GM12878 (cell line): ENCODE measurements at regions not wholly inside any gene's neighbourhood (a gene's known extent, or its start where the extent isn't known, plus 50 kb on each side); places are given as distances from the start of the nearest gene placed in this dataset.
"Not testable (repeated sequence)": the region's sequence is repeated elsewhere in the genome, so short reads cannot be mapped to it uniquely, and the experiment has no call there.

Source experiments
- ATAC-seq: fragments of 200-7000 bp; cut with Tn5 transposase; 3 replicates; pipeline ENCODE4 v1.9.1; 2020; ENCODE audit warnings: mild to moderate bottlenecking, moderate library complexity
- BruUV-seq: library from RNA; stranded (reverse); fragments of 400-500 nt; replicated peaks from 2 replicates; lab custom pipeline; 2021; lab: Mats Ljungman, UMichigan
- CTCF ChIA-PET: fragments of 300-600 bp; sonication (Branson Sonifier 250); formaldehyde crosslinking; extraction: SDS; loops from one replicate; lab custom pipeline; 2021; ENCODE audit warnings: inconsistent platforms; lab: Yijun Ruan, JAX
- POLR2A ChIA-PET: fragments of 350-600 bp; formaldehyde crosslinking; extraction: SDS; loops from one replicate; lab custom pipeline; 2021; ENCODE audit warnings: inconsistent platforms; lab: Charles Lee
- RAD21 ChIA-PET: fragments of 300-600 bp; sonication (Branson Sonifier 250); formaldehyde crosslinking; loops from one replicate; lab custom pipeline; 2023; ENCODE audit warnings: antibody characterized with exemption; ENCODE audit not compliant: unreplicated experiment; lab: Charles Lee
- SMC1A ChIA-PET: fragments of 300-600 bp; sonication (Branson Sonifier 250); formaldehyde crosslinking; loops from one replicate; lab custom pipeline; 2023; ENCODE audit not compliant: unreplicated experiment, uncharacterized antibody; lab: Charles Lee
- DNase-seq: peaks from one replicate; pipeline ENCODE4 v3.0.0-alpha.2; 2011; ENCODE audit warnings: low read depth, low spot score
- FAIRE-seq: peaks from 3 replicates; lab custom pipeline; 2011; peaks lifted over from hg19 to GRCh38; lab: Jason Lieb, UNC
- H2AFZ ChIP-seq: 2 replicates; pipeline ENCODE4 v1.6.0; 2011; ENCODE audit warnings: low read depth, low read length, control low read depth; ENCODE audit not compliant: control insufficient read depth
- H3K27ac ChIP-seq: 2 replicates; pipeline ENCODE4 v1.5.1; 2011; ENCODE audit warnings: control low read depth; ENCODE audit not compliant: control insufficient read depth, insufficient read depth
- H3K27me3 ChIP-seq, 2 experiments: replicated peaks in 1 of 2; 2 replicates each; pipeline versions ENCODE4 v1.6.0 to v1.6.1; 2011; ENCODE audit warnings: low read length in 1 of 2; ENCODE audit not compliant: control insufficient read depth in 2 of 2, insufficient read depth in 2 of 2
- H3K36me3 ChIP-seq, 2 experiments: 2 replicates each; pipeline ENCODE4 v1.5.1; 2011; ENCODE audit warnings: low read length in 1 of 2; ENCODE audit not compliant: control insufficient read depth in 2 of 2, insufficient read depth in 2 of 2
- H3K4me1 ChIP-seq: 2 replicates; pipeline ENCODE4 v1.6.1; 2011; ENCODE audit warnings: mild to moderate bottlenecking, low read length, moderate library complexity, mixed read lengths; ENCODE audit not compliant: control insufficient read depth, insufficient read depth
- H3K4me2 ChIP-seq: 2 replicates; pipeline ENCODE4 v1.6.0; 2011; ENCODE audit warnings: control low read depth; ENCODE audit not compliant: control insufficient read depth, insufficient read depth
- H3K4me3 ChIP-seq: fragments of 200-600 bp; sonication (generic); 2 replicates; pipeline ENCODE4 v1.5.1; 2016
- H3K79me2 ChIP-seq: 2 replicates; pipeline ENCODE4 v1.6.0; 2011; ENCODE audit warnings: low read length; ENCODE audit not compliant: control insufficient read depth, insufficient read depth
- H3K9ac ChIP-seq: 2 replicates; pipeline ENCODE4 v1.8.0; 2011; ENCODE audit warnings: low read length, control low read depth, mixed read lengths; ENCODE audit not compliant: control insufficient read depth, insufficient read depth
- H3K9me3 ChIP-seq: replicated peaks from 3 replicates; pipeline ENCODE4 v1.5.1; 2011; ENCODE audit warnings: mild to moderate bottlenecking, low read length; ENCODE audit not compliant: control insufficient read depth, insufficient read depth
- H4K20me1 ChIP-seq: 2 replicates; pipeline ENCODE4 v1.6.0; 2011; ENCODE audit not compliant: control insufficient read depth, insufficient read depth
- DPF2 ChIP-seq: fragments of 450-650 bp; IDR thresholded peaks from 2 replicates; pipeline ENCODE4 v1.6.1; 2017; ENCODE audit warnings: mild to moderate bottlenecking
- RAD21 ChIP-seq: IDR thresholded peaks from 2 replicates; pipeline ENCODE4 v1.6.1; 2011; ENCODE audit warnings: mild to moderate bottlenecking, low read depth, low read length, moderate library complexity; ENCODE audit not compliant: insufficient read depth
- SMC3 ChIP-seq: IDR thresholded peaks from 2 replicates; pipeline ENCODE4 v1.6.1; 2011; ENCODE audit warnings: low read length, improper control_type of control experiment, borderline replicate concordance
- WGBS: methylation state at CpG from one replicate; pipeline ENCODE4 v1.1.6; 2016; ENCODE audit warnings: low lambda C conversion rate; ENCODE audit not compliant: insufficient replicate concordance, insufficient coverage; ENCODE audit errors: missing lambda C conversion rate; 5-methylcytosine and 5-hydroxymethylcytosine counted together
- in situ Hi-C: fragments of 300-500 bp; cut with MboI; formaldehyde crosslinking; loops from 9 replicates; pipeline ENCODE4 v1.14.3; 2018; ENCODE audit warnings: mixed read lengths
- intact Hi-C: fragments of 100-400 bp; cut with micrococcal nuclease; formaldehyde crosslinking; loops from one replicate; pipeline ENCODE4 v1.14.2; 2022; ENCODE audit not compliant: unreplicated experiment
- TF ChIP-seq, protein P1 (sequence below), 3 experiments: IDR thresholded peaks in 2 of 3; conservative IDR thresholded peaks in 1 of 3; 2 replicates each; pipeline ENCODE4 v1.5.1; 2011; ENCODE audit warnings: low read depth in 3 of 3, low read length in 3 of 3, mild to moderate bottlenecking in 3 of 3, control low read depth in 2 of 3, moderate library complexity in 2 of 3, inconsistent platforms in 1 of 3, mixed read lengths in 1 of 3; ENCODE audit not compliant: control insufficient read depth in 2 of 3, insufficient read depth in 1 of 3; ENCODE audit errors: extremely low read depth in 1 of 3

GRCh38 chr1:183739082-183739481, 65.8 kb upstream of the RGL1 start:
- Histone ChIP-seq H2AFZ (no peak overlapping the region), H3K4me2 (no peak overlapping the region), H3K9ac (no peak overlapping the region), H3K9me3 (no peaks in the 10 kb centered on the region; the same call in 2 of the 3 replicates), H3K27ac (no peak overlapping the region), H3K4me1 (no peaks in the 10 kb centered on the region), H4K20me1 (no peaks in the 10 kb centered on the region), H3K36me3 (no peaks in the 10 kb centered on the region; a peak in 1 of 4 replicates), H3K27me3 (no peaks in the 10 kb centered on the region)
- POLR2A ChIA-PET: interaction anchor here (0.5 kb wide), 1 partner anchor 105 kb away, joined by 5 read pairs; no protein-coding TSS in a partner anchor
- in situ Hi-C loops (no loop called here), intact Hi-C loops (no loop called here)
- DNase-seq: no peak
- ATAC-seq: no peak
- RAD21 ChIA-PET: interaction anchor here (0.6 to 1.2 kb wide), 2 partner anchors 135 to 152 kb away, joined by 3 read pairs; no protein-coding TSS in a partner anchor
- CTCF ChIA-PET: interaction anchor here (1.8 kb wide), 1 partner anchor 17 kb away, joined by 4 read pairs; no protein-coding TSS in a partner anchor
- SMC1A ChIA-PET: interaction anchor here (2.0 kb wide), 1 partner anchor 177 kb away, joined by 8 read pairs; no protein-coding TSS in a partner anchor
- BruUV-seq: no TSS peak
- FAIRE-seq: no peak
- peak; percentile 17; the same call in 1 of the 2 replicates for TF ChIP-seq RAD21
- no peak for TF ChIP-seq DPF2
- 0 out of 2 replicates have a peak, but pooled peaks have one; percentile 11 for TF ChIP-seq SMC3
- TF ChIP-seq, protein P1, sequence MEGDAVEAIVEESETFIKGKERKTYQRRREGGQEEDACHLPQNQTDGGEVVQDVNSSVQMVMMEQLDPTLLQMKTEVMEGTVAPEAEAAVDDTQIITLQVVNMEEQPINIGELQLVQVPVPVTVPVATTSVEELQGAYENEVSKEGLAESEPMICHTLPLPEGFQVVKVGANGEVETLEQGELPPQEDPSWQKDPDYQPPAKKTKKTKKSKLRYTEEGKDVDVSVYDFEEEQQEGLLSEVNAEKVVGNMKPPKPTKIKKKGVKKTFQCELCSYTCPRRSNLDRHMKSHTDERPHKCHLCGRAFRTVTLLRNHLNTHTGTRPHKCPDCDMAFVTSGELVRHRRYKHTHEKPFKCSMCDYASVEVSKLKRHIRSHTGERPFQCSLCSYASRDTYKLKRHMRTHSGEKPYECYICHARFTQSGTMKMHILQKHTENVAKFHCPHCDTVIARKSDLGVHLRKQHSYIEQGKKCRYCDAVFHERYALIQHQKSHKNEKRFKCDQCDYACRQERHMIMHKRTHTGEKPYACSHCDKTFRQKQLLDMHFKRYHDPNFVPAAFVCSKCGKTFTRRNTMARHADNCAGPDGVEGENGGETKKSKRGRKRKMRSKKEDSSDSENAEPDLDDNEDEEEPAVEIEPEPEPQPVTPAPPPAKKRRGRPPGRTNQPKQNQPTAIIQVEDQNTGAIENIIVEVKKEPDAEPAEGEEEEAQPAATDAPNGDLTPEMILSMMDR (IDR thresholded peaks at IDR 0.05 in 2 of 3, conservative IDR thresholded peaks at IDR 0.05 in 1 of 3; ENCODE audit: control insufficient read depth in 2 of 3, extremely low read depth in 1 of 3, insufficient read depth in 1 of 3, low read depth in 3 of 3, low read length in 3 of 3): 0 out of 6 replicates have a peak, but pooled peaks of 1 of the 3 experiments have one; percentile 7
- TF ChIP-seq, all 136 proteins: peak for 3
- no peak overlapping the region for H3K4me3 ChIP-seq
- WGBS: 60% methylated on average over 2 of the region's 2 CpGs
- no peaks in the 10 kb centered on the region for H3K79me2 ChIP-seq

DNA sequence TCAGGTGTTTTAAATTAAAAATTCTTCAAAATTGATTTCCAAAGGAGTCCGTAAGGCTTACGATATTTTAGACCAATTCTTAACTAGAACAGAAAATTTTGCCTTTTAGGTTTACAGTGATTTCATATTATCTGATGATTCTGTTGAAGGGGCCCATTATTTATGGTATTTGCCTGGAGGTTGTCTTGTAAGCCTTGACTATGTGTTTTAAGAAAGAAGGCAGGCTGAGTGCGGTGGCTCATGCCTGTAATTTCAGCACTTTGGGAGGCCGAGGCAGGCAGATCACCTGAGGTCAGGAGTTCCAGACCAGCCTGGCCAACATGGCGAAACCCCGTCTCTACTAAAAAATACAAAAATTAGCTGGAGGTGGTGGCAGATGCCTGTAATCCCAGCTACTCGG, 67.0 kb upstream of the RGL1 start:
- H2AFZ ChIP-seq, BruUV-seq, H3K9me3 ChIP-seq, H3K36me3 ChIP-seq, RAD21 ChIA-PET, H3K4me3 ChIP-seq, in situ Hi-C loops, ATAC-seq, FAIRE-seq, H3K27me3 ChIP-seq, H3K9ac ChIP-seq, intact Hi-C loops, POLR2A ChIA-PET, DNase-seq, H4K20me1 ChIP-seq, H3K27ac ChIP-seq, H3K4me1 ChIP-seq, H3K4me2 ChIP-seq, H3K79me2 ChIP-seq: not testable (repeated sequence)
- CTCF ChIA-PET: interaction anchor here (1.8 kb wide), 1 partner anchor 16 kb away, joined by 4 read pairs; no protein-coding TSS in a partner anchor
- SMC1A ChIA-PET: interaction anchor here (0.8 to 2.0 kb wide), 3 partner anchors 53 to 293 kb away, joined by 3 to 8 read pairs (median 3); no protein-coding TSS in a partner anchor
- WGBS: 75% methylated on average over 7 of the region's 7 CpGs
